GM19397 (cell line): ENCODE measurements at regions not wholly inside any gene's neighbourhood (a gene's known extent, or its start where the extent isn't known, plus 50 kb on each side); places are given as distances from the start of the nearest gene placed in this dataset.
"Not testable (repeated sequence)": the region's sequence is repeated elsewhere in the genome, so short reads cannot be mapped to it uniquely, and the experiment has no call there.

Experiments used
- ATAC-seq: cut with Tn5 transposase; IDR thresholded peaks from one replicate; pipeline ENCODE4 v1.9.1; 2021; ENCODE audit warnings: mild to moderate bottlenecking, moderate library complexity; ENCODE audit not compliant: unreplicated experiment

DNA sequence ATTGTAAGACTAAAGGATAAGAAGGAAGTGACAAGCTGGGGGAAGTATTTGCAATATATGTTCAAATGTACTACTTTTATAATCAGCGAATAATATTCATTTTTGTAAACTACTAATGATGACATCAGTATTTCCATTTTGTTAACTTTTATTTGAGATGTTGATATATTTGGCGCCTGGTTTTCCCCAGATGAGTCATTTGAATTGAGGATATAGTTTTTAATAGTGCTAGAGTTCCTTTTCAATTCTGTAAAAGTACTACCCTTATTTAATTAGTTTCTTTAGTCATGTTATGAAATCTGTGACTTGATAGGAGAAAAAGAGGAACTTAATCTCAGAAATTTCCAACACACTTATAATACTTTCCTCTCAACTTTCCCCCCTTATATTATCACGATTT lies 495.3 kb downstream of the IRS1 start:
- ATAC-seq = no peak

DNA sequence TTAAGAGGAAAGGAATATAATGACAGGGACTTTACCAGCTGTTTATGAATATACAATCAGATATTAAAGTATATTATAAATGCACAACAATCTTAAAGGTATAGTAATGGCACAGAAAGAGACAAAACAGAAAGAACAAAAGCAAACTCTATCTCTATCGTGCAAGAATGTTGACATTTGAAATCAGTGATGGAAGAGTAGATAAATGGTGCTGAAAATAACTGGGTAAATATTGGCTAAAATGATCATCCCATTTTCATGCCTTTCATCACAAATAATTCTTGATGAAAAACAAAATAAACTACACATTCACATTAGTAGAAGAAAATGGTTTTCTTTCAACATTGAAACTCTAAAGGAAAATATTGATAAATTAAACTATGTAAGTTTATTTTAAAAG lies 495.9 kb downstream of the IRS1 start:
- ATAC-seq = no peak

DNA sequence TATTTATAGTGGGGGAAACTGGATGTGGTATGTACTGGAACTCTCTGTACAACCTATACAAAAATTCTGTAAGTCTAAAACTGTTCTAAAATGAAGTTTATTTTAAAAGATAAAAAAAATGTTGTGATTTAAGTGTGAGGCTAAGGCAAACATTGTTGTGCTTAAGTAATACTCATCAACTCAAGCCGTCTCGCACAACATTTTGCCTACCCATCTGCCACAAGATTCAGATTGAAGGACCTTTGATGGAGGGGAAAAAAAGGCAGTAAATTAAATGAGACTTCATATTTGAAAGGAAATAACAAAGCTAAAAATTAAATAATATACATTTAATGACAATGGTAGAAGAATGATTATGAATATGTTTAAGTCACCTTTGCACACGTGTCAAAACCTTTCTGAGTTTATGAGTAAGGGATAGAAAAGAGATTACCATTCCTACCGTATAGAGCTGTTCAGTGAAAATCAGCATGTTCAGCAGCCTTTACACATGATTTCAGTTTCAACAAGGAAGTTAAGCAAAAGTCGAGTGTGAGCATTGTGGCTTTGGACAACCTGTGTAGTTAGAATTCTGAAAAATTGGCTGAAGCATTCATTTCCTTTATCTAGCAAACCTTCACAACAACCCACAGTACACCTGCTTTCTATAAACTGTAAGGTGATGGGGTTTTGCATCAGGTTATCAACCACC lies 499.3 kb downstream of the IRS1 start:
- ATAC-seq = no peak

DNA sequence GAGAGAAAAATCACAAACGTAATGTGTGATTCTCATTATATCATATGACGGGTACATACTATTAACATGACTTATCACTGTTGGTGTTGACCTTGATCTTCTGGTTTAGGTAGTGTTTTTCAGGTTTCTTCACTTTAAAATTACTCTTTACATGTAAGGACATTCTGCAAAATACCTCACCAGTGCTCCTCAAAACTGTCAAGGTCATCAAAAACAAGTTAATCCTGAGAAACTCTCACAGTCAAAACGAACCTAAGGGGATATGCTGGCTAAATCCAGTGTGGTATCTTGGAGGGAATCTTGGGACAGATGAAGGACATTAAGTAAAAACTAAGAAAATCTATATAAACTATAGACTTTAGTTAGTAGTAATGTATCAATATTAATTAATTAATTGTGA lies 499.8 kb downstream of the IRS1 start:
- no peak for ATAC-seq

DNA sequence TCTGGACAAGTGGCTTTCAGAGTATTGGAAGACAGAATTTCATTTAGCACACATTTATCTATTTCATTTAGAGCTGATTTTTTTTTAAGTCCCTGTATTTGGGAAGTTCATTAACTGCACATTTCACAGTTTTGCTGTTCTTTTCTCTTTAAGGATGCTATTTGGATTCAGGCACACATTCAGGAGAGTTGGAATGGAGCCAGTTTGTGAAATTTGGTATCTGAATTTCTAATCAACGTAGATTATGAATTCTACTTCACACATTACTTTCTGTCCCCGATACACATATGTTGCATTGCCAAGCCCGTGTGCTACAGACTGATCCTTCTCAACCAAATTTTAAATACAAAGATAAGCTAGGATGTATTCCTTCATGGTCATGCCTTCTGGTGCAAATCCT lies 503.9 kb downstream of the IRS1 start:
- ATAC-seq = no peak

DNA sequence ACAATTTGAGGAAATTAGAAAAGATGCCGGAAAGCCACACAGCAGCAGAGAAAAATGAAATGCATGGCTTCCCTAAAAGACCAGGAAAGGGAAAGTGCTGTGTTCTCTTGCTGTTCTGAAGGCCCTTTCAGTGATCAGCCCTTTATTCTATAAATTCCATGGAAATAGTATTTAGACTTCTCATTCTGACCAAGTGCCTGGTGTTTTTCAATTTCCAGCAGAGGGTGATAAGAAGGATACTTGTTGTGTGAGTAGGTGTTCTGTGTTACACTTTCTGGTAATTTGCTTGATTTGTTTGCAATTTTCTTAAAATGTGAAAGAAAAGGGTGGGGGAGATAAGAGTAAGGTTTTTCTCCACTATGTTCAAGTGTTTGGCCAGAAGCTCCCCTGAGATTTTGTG lies 504.5 kb downstream of the IRS1 start:
- ATAC-seq = no peak

DNA sequence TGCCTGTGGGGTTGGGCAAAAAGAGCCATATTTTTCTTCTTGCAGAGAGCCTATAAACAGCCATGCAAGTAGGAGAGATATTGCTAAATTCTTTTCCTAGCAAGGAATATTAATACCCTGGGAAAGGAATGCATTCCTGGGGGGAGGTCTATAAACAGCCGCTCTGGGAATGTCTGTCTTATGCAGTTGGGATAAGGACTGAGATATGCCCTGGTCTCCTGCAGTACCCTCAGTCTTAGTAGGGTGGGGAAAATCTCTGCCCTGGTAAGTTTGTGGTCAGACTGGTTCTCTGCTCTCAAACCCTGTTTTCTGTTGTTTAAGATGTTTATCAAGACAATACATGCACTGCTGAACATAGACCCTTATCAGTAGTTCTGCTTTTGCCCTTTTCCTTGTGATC lies 508.3 kb downstream of the IRS1 start:
- not testable (repeated sequence) for ATAC-seq

DNA sequence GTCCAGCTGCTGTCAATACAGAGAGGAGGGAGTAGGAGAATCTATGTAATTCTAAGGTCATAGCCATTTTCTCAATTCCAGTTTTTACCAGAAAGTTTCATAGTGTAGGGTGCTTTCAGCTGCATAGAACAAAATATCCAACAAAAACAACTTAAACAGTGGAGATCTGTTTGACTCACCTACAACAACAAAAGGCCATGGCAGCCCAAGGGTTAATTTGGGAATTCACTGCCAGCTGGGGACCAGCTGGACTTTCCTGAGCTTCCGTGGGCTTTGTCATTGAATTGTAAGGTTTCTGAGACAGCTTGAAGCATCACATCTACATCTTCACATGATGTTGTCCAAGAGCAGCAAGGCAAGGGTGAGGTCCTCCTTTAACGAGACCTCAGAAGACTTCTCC lies 512.7 kb downstream of the IRS1 start:
- ATAC-seq = no peak

DNA sequence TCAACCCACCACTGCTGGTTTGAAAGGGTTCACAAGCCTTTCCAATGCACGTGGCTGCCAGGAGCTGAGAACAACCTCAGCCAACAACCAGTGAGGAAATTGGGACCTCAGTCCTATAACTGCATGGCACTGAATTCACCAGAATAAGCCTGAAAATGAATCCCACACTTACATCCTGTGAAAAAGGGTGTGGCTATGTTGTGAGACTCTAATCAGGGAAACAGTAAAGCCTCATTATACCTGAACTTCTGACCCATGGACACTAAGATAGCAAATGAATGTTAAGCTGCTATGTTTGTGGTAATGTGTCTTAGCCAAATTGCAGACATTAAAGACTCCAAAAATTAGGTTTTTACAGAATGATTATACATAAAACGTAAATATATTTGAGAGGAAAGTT lies 515.8 kb downstream of the IRS1 start:
- ATAC-seq = no peak

DNA sequence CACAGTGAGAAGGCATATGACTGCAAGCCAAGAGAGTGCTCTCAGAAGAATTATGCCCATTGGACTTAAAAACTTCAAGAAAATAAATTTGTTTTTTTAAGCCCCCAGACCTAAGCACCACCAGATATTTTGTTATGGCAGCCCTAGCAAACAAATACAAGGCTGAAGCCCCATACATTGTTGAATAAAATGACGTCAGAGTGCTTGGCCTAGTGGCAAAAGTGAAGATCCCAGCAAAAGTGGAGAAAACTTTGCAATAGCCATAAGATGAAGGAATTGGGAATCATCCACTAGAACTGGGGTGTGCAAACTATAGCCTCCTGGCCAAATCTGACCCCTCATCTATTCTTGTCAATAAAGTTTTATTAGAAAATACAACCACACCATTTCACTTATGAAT lies 517.5 kb downstream of the IRS1 start:
- ATAC-seq = no peak

DNA sequence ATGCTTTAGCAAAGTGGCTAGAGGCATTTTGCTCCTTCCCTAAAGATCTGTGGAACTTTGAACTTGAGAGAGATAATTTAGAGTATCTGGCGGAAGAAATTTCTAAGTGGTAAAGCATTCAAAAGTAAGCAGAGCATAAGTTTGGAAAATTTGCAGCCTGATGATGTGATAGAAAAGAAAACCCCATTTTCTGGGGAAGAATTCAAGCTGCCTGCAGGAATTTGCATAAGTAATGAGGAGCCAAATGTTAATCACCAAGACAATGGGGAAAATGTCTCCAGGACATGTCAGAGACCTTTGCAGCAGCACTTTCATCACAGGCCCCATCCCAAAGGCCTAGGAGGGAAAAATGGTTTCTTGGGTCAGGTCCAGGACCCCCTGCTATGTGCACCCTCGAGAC lies 519.5 kb downstream of the IRS1 start:
- not testable (repeated sequence) for ATAC-seq

DNA sequence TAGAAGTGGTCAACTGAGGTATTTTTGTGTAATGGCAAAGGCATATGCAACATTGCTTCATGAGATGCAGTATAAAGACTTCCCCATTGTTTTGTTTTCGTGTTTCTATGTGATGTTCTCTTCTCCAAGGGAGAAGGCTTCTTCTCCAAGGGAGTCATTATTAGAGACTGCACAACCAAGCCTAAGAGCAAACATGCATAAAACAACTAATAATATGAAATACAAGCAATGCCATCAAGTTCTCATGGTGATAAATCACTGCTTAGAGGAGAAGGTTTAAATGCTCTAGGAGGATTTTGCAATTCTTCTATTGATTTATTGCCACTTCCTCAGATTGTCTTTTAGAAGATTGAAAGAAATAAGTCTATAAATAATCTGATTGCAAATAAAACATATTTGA lies 524.4 kb downstream of the IRS1 start:
- ATAC-seq = no peak

DNA sequence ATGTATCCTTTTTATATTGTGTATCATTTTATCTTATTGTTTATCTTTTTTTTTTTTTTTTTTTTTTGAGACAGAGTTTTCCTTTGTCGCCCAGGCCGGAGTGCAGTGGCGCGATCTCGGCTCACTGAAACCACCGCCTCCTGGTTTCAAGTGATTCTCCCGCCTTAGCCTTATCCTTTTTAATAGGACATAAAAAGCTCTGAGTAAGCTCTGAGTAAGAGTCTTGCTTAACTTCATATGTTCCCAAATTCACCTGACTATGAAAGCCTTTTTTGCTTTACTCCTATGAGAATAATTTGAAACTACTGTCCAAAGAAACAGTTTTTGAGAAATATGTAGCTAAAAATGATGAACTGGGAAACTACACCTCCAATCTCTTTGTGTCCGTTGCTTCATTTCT lies 525.5 kb downstream of the IRS1 start:
- ATAC-seq = no peak

DNA sequence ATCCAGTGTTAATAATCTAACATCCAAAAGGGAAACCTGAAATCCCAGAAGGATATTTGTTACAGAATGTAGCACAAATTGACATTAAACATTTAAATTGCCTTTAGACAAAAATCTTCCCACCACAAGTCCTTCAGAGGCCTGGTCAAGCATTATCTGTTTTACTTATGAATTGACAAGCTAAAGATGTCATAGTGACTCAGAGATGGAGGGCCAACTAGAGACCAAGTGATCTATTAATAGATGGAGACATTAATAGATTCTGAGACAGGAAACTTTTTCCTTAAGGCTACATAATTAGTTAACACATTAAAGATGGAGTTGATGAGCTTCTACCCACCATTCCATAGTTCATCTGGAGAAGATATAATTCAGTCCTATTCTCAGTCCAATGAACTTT lies 526.2 kb downstream of the IRS1 start:
- ATAC-seq = no peak

DNA sequence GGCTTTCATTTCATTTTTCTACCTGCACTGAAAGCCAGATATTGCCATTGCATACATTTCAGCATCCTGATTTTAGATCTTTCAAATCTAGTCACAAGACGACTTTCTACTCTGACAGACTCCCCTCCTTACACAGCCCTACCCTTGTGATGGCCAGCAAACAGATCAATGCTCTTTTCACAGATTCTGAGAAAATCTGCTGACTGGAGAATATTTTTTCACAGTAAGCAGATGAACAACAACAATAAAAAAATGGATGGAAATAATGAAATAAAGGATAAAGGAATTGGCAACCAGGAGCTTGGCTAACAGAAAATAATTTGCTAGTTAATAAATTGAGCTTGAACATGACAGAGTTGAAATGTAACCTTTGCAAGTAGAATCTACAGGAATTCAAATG lies 527.2 kb downstream of the IRS1 start:
- no peak for ATAC-seq

DNA sequence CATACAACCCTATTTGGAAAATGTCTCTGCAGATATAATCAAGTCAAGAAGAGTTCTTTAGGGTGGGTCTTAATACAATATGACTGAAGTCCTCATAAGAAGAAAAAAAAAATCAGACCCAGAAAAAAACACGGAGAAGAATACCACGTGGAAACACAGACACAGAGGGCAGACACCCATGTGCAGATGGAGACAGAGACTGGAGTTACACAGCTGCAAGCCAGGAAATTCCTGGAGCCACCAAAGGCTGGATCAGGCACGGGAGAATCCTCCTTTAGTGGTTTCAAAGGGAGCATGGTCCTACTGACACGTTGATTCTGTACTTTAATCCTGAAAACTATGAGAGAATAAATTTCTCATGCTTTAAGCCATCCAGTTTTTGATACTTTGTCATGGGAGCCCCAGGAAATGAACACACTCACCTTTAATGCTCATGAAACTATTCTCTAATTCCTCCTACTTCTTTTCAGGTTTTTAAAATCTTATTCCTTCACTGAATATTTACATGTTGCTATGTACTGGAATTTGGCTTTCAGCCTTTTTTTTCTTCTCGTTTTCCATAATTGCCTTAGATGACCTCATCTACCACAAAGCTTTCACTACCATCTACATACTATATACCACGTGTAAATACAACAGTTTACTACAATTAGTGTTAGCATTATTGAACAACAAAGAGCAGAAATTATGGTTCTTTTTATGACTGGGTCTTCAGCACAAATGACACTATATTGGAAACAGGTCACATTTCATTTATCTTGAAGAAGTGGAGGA lies 529.1 kb downstream of the IRS1 start:
- ATAC-seq = no peak

DNA sequence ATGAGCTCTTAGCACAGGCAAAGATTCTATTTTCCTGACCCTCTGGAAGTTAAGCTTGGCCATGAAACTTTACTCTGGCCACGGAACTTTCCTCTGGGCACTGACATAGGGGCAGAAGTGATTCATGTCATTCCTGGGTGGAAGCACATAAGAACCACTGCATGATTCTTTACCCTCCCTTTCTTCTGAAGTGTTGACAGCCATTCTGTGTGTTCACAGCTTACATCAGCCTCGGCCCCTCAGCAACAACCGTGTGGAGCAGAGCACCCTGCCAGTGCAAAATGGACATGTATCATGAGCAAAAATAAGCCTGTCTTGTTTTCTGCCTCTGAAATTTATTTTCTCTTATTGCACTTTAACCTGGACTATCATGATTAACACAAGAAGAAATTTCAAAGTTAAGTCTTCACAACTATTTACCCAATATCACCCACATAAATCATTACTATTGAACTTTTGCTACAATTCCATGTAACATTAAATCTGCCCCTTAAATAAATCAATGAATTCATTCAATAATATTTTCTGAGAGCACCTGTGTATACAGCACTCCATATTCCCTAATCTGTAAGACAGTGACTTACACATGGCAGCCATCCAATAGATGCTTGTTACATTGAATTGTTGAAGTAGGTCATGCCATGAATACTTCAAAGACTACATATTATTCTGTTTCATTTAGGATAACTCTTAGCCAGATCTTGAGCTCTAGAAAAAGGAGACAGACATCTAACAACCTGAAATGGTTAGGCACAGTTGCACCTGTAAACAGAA lies 531.9 kb downstream of the IRS1 start:
- ATAC-seq = no peak

DNA sequence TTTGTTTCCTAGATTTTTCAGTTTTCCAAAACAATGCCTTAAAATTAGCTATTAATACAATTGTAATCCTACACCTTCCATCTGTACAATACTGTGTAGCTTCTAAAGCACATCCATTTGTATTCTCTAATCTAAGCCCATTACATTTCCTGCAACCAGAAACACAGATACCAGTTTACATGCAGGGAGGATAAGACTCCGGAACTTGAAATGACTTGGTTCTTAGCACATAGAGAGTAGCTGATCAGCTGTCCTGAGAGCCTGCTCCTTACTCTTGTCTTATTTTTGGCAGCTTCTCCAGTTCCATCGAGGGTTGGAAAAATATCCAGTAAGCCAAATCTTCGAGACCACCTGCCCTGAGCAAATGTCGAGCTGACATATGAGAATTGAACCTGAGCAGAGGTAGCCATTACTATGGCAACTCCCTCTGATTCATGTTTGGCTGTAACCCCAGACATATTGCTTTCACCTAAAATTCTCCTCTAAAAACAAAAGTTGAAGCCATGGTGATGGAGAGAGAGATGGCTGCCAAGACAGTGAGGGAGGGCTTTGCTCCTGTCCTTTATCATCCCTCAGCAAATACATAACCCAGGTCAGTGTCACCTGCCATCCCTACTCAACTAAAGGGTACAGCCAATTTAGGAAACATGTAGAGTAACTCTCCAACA lies 542.8 kb downstream of the IRS1 start:
- ATAC-seq = no peak

DNA sequence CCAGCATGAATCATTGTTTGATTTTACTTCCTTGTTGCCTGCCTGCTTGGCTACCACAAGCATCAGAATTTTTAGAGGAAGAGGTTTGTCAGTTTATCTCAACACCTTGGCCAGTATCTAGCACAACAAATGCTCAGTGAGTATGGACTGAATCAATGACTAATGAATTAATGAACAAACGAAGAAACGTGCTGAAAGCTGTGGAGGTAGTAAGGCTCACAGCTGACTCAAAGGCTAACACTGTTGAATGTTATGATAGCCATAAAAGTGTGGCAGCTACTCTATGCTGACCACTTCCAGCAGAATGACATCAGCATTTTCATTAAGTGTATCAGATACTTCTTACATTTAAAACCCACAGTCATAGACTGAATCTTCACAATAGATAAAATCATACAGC lies 543.4 kb downstream of the IRS1 start:
- ATAC-seq = no peak

DNA sequence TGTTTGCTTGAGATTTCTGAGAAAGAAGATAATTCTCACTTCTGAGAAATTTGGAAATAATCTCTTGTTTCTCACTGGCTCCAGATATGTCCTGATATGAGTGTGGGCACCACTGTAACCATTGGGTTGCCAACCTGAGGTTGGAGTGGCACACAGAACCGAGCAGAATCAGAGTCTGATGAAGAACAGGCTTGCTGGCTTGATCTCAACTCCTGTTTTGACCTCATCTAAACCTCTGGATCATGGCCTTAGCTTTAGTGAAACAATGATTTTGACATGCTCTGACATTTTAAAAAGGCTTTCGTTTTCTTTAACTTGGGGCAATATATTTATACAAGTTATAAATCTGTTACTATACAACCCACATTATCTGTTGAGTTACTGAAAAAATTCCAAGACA lies 548.0 kb downstream of the IRS1 start:
- no peak for ATAC-seq
